Femur (tissue), 1 donor: ENCODE measurements at regions not wholly inside any gene's neighbourhood (a gene's known extent, or its start where the extent isn't known, plus 50 kb on each side); places are given as distances from the start of the nearest gene placed in this dataset.
"Not testable (repeated sequence)": the region's sequence is repeated elsewhere in the genome, so short reads cannot be mapped to it uniquely, and the experiment has no call there.

Experiments used
- DNase-seq: peaks from one replicate; pipeline ENCODE4 v3.0.0-alpha.2; 2017

- no peak for DNase-seq
Observed at GRCh38 chr2:125901278-125901677, 754.7 kb upstream of the GYPC start.

- DNase-seq, result no peak
Observed at GRCh38 chr2:125925891-125926546, 729.9 kb upstream of the GYPC start.

GRCh38 chr2:125935559-125935958 lies 720.4 kb upstream of the GYPC start:
- DNase-seq, result no peak

GRCh38 chr2:125942585-125943424 lies 713.2 kb upstream of the GYPC start:
- no peak for DNase-seq

- no peak for DNase-seq
Observed at GRCh38 chr2:125959047-125959446, 696.9 kb upstream of the GYPC start.

- DNase-seq, result no peak
Observed at GRCh38 chr2:125961739-125962138, 694.2 kb upstream of the GYPC start.

- no peak for DNase-seq
Observed at GRCh38 chr2:125979886-125980285, 676.1 kb upstream of the GYPC start.

- no peak for DNase-seq
Observed at GRCh38 chr2:125983364-125983763, 672.6 kb upstream of the GYPC start.

GRCh38 chr2:126029316-126029715 lies 626.6 kb upstream of the GYPC start:
- no peak for DNase-seq

GRCh38 chr2:126038861-126039260 lies 617.1 kb upstream of the GYPC start:
- DNase-seq, result no peak

- no peak for DNase-seq
Observed at GRCh38 chr2:126041391-126042047, 614.4 kb upstream of the GYPC start.

GRCh38 chr2:126042089-126042488 lies 613.9 kb upstream of the GYPC start:
- DNase-seq, result no peak

GRCh38 chr2:126048719-126049118 lies 607.2 kb upstream of the GYPC start:
- no peak for DNase-seq

- DNase-seq, result no peak
Observed at GRCh38 chr2:126049461-126049860, 606.5 kb upstream of the GYPC start.

- no peak for DNase-seq
Observed at GRCh38 chr2:126050991-126051736, 604.8 kb upstream of the GYPC start.

- not testable (repeated sequence) for DNase-seq
Observed at GRCh38 chr2:126051737-126052240, 604.2 kb upstream of the GYPC start.

- DNase-seq, result no peak
Observed at GRCh38 chr2:126059379-126059778, 596.6 kb upstream of the GYPC start.

- no peak for DNase-seq
Observed at GRCh38 chr2:126085011-126085795, 570.8 kb upstream of the GYPC start.

- DNase-seq, result no peak
Observed at GRCh38 chr2:126100962-126101361, 555.0 kb upstream of the GYPC start.

- DNase-seq, result no peak
Observed at GRCh38 chr2:126106006-126106405, 550.0 kb upstream of the GYPC start.

GRCh38 chr2:126107883-126108282 lies 548.1 kb upstream of the GYPC start:
- DNase-seq, result no peak

GRCh38 chr2:126115975-126116374 lies 540.0 kb upstream of the GYPC start:
- no peak for DNase-seq
